Thyroid gland (tissue), 4 donors: ENCODE measurements at regions not wholly inside any gene's neighbourhood (a gene's known extent, or its start where the extent isn't known, plus 50 kb on each side); places are given as distances from the start of the nearest gene placed in this dataset.

Experiments used
- POLR2A ChIP-seq, 2 donors: fragments of 450-650 bp; IDR thresholded peaks; one replicate each; pipeline ENCODE4 v1.6.1; 2017; ENCODE audit warnings: antibody characterized with exemption in 2 of 2, mild to moderate bottlenecking in 2 of 2, moderate library complexity in 1 of 2
- TF ChIP-seq, protein P1 (sequence below), 6 experiments: fragments of 200-600 bp in 3 of 6; fragments of 450-650 bp in 3 of 6; sonication (generic) in 3 of 6; IDR thresholded peaks; one replicate each; pipeline ENCODE4 v1.5.1; 2016 to 2019; ENCODE audit warnings: antibody characterized with exemption in 6 of 6, mild to moderate bottlenecking in 2 of 6, inconsistent platforms in 1 of 6, moderate library complexity in 1 of 6

DNA sequence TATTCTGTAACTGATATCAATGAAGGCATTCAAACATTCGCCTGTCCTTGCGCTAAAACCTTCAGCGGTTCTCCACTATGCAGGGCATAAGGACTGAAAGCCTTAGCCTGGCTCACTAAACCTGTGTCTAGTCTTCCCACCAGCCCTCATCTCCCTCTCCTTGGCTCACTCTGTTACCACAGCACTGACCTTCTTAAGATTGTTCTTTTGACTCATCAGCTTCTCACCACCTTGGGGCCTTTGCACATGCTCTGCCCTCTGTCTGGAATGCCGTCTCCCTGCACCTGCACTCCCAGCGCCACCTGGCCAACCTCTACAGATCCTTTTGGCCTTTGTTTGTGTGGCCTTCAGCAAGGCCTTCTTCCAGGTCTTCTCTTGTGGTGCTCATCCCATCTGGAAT is 131.8 kb upstream of the IER5L start:
- TF ChIP-seq, protein P1, sequence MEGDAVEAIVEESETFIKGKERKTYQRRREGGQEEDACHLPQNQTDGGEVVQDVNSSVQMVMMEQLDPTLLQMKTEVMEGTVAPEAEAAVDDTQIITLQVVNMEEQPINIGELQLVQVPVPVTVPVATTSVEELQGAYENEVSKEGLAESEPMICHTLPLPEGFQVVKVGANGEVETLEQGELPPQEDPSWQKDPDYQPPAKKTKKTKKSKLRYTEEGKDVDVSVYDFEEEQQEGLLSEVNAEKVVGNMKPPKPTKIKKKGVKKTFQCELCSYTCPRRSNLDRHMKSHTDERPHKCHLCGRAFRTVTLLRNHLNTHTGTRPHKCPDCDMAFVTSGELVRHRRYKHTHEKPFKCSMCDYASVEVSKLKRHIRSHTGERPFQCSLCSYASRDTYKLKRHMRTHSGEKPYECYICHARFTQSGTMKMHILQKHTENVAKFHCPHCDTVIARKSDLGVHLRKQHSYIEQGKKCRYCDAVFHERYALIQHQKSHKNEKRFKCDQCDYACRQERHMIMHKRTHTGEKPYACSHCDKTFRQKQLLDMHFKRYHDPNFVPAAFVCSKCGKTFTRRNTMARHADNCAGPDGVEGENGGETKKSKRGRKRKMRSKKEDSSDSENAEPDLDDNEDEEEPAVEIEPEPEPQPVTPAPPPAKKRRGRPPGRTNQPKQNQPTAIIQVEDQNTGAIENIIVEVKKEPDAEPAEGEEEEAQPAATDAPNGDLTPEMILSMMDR (IDR thresholded peaks at IDR 0.05): no peak
- TF ChIP-seq POLR2A (IDR thresholded peaks at IDR 0.05): no peak
